Natural killer cell (primary cell): ENCODE measurements at regions not wholly inside any gene's neighbourhood (a gene's known extent, or its start where the extent isn't known, plus 50 kb on each side); places are given as distances from the start of the nearest gene placed in this dataset.
A peak's percentile ranks its signal among the peaks of the same experiment; 100 is the strongest.

Experiments used
- ATAC-seq, 3 donors: fragments of 150-1000 bp in 2 of 3; fragments of 200-7000 bp in 1 of 3; cut with Tn5 transposase; 1 replicate in 1 of 3; 2 replicates in 2 of 3; pipeline ENCODE4 v1.10.0; 2021; ENCODE audit warnings: mild to moderate bottlenecking in 2 of 3, moderate library complexity in 2 of 3
- DNase-seq, 2 donors: peaks; one replicate each; pipeline versions ENCODE4 v3.0.0 to v3.0.0-alpha.2; 2013 to 2021; ENCODE audit warnings: mixed read lengths in 1 of 2
- H3K27ac ChIP-seq: one replicate; pipeline ENCODE4 v1.5.1; 2013; ENCODE audit warnings: mild to moderate bottlenecking, low read length
- H3K27me3 ChIP-seq: one replicate; pipeline ENCODE4 v1.6.1; 2013; ENCODE audit warnings: low read length; ENCODE audit not compliant: control insufficient read depth, insufficient read depth
- H3K36me3 ChIP-seq: one replicate; pipeline ENCODE4 v1.6.1; 2013; ENCODE audit warnings: low read length; ENCODE audit not compliant: control insufficient read depth, insufficient read depth
- H3K4me1 ChIP-seq: one replicate; pipeline ENCODE4 v1.6.1; 2013; ENCODE audit warnings: low read length; ENCODE audit not compliant: control insufficient read depth, insufficient read depth
- H3K4me3 ChIP-seq: one replicate; pipeline ENCODE4 v1.5.1; 2013; ENCODE audit warnings: low read length
- H3K9me3 ChIP-seq: one replicate; pipeline ENCODE4 v1.6.1; 2013; ENCODE audit warnings: low read length; ENCODE audit not compliant: control insufficient read depth, insufficient read depth
- H3K27ac Mint-ChIP-seq, 2 donors: one replicate each; pipeline ENCODE4 v1.8.0; 2022; ENCODE audit warnings: mild to moderate bottlenecking in 2 of 2, mixed read lengths in 2 of 2, moderate library complexity in 1 of 2
- H3K27me3 Mint-ChIP-seq, 2 donors: one replicate each; pipeline ENCODE4 v1.8.0; 2022; ENCODE audit warnings: low read depth in 2 of 2, mixed read lengths in 2 of 2
- H3K36me3 Mint-ChIP-seq: one replicate; pipeline ENCODE4 v1.8.0; 2022; ENCODE audit warnings: mixed read lengths
- H3K4me1 Mint-ChIP-seq, 2 donors: one replicate each; pipeline ENCODE4 v1.8.0; 2022; ENCODE audit warnings: mixed read lengths in 2 of 2
- H3K4me3 Mint-ChIP-seq: one replicate; pipeline ENCODE4 v1.8.0; 2022; ENCODE audit warnings: mild to moderate bottlenecking, moderate library complexity, mixed read lengths
- H3K9me3 Mint-ChIP-seq, 2 donors: one replicate each; pipeline ENCODE4 v1.8.0; 2022; ENCODE audit warnings: mixed read lengths in 2 of 2
- CTCF ChIP-seq: fragments of 200-600 bp; IDR thresholded peaks from one replicate; pipeline ENCODE4 v1.8.0; 2022; ENCODE audit warnings: antibody characterized with exemption
- WGBS: methylation state at CpG from one replicate; pipeline ENCODE4 v1.1.7; 2013; ENCODE audit warnings: missing lambda C conversion rate; ENCODE audit not compliant: insufficient coverage; 5-methylcytosine and 5-hydroxymethylcytosine counted together
- intact Hi-C: fragments of 100-400 bp; cut with micrococcal nuclease; formaldehyde crosslinking; loops from one replicate; pipeline ENCODE4 v1.14.2; 2022

GRCh38 chr10:123479640-123480039, 186.5 kb upstream of the GPR26 start:
- H3K4me3 Mint-ChIP-seq: no peak overlapping the region
- no peak overlapping the region for H3K27ac ChIP-seq
- intact Hi-C loops: no loop called here
- H3K36me3 Mint-ChIP-seq: no peaks in the 10 kb centered on the region
- no peak for ATAC-seq
- H3K4me1 Mint-ChIP-seq: no peaks in the 10 kb centered on the region
- TF ChIP-seq CTCF: no peak
- H3K9me3 ChIP-seq: no peaks in the 10 kb centered on the region
- DNase-seq: no peak
- no peaks in the 10 kb centered on the region for H3K9me3 Mint-ChIP-seq
- no peak overlapping the region for H3K4me3 ChIP-seq
- H3K27ac Mint-ChIP-seq: no peak overlapping the region
- WGBS: 66% methylated on average over 4 of the region's 4 CpGs
- H3K4me1 ChIP-seq: no peaks in the 10 kb centered on the region
- peaks cover 4 to 39% of the 10 kb centered on the region in 2 donors for H3K27me3 Mint-ChIP-seq
- no peaks in the 10 kb centered on the region for H3K27me3 ChIP-seq
- no peaks in the 10 kb centered on the region for H3K36me3 ChIP-seq

- H3K27me3 Mint-ChIP-seq: peaks cover 4 to 40% of the 10 kb centered on the region in 2 donors
- intact Hi-C loops: no loop called here
- Histone ChIP-seq H3K4me1 (no peaks in the 10 kb centered on the region), H3K36me3 (no peaks in the 10 kb centered on the region), H3K27ac (no peak overlapping the region), H3K9me3 (no peaks in the 10 kb centered on the region), H3K4me3 (no peak overlapping the region), H3K27me3 (no peaks in the 10 kb centered on the region)
- no peaks in the 10 kb centered on the region for H3K36me3 Mint-ChIP-seq
- no peak overlapping the region for H3K4me3 Mint-ChIP-seq
- WGBS: 87% methylated on average over 4 of the region's 4 CpGs
- DNase-seq (no peak), ATAC-seq (peak in 1 of 3 donors; percentile 37)
- no peak overlapping the region for H3K27ac Mint-ChIP-seq
- no peaks in the 10 kb centered on the region for H3K9me3 Mint-ChIP-seq
- no peaks in the 10 kb centered on the region for H3K4me1 Mint-ChIP-seq
- no peak for TF ChIP-seq CTCF
Measured at GRCh38 chr10:123480344-123480743, 185.8 kb upstream of the GPR26 start.

GRCh38 chr10:123480845-123481244, 185.3 kb upstream of the GPR26 start:
- no peak overlapping the region for H3K4me3 Mint-ChIP-seq
- ATAC-seq: no peak

More at GRCh38 chr10:123480845-123481244, 185.3 kb upstream of the GPR26 start:
- no peak for DNase-seq
- Mint-ChIP-seq H3K27ac (no peak overlapping the region), H3K4me1 (no peaks in the 10 kb centered on the region), H3K9me3 (no peaks in the 10 kb centered on the region), H3K36me3 (no peaks in the 10 kb centered on the region), H3K27me3 (peaks cover 4 to 40% of the 10 kb centered on the region in 2 donors)
- no peaks in the 10 kb centered on the region for H3K4me1 ChIP-seq
- no peak overlapping the region for H3K27ac ChIP-seq
- no peaks in the 10 kb centered on the region for H3K9me3 ChIP-seq
- H3K4me3 ChIP-seq: no peak overlapping the region
- intact Hi-C loops: no loop called here
- no peak for TF ChIP-seq CTCF
- 86% methylated on average over 9 of the region's 9 CpGs for WGBS
- H3K36me3 ChIP-seq: no peaks in the 10 kb centered on the region
- no peaks in the 10 kb centered on the region for H3K27me3 ChIP-seq
